H9 (cell line): ENCODE measurements at regions not wholly inside any gene's neighbourhood (a gene's known extent, or its start where the extent isn't known, plus 50 kb on each side); places are given as distances from the start of the nearest gene placed in this dataset.

Experiments used
- DNase-seq: peaks from one replicate; pipeline ENCODE4 v3.0.0-alpha.2; 2017
- H2AFZ ChIP-seq: one replicate; pipeline ENCODE4 v1.6.1; 2013; ENCODE audit warnings: mild to moderate bottlenecking, low read length, control low read depth, moderate library complexity
- H2AK5ac ChIP-seq: 2 replicates; pipeline ENCODE4 v1.6.1; 2013; ENCODE audit warnings: low read length, control low read depth, mixed read lengths; ENCODE audit not compliant: insufficient read length
- H2BK120ac ChIP-seq: one replicate; pipeline ENCODE4 v1.6.1; 2013; ENCODE audit warnings: low read depth, mild to moderate bottlenecking, low read length, control low read depth, inconsistent platforms; ENCODE audit not compliant: poor library complexity, severe bottlenecking
- H2BK12ac ChIP-seq: 2 replicates; pipeline ENCODE4 v1.6.1; 2013; ENCODE audit warnings: low read length, control low read depth, mixed read lengths, low read depth; ENCODE audit not compliant: insufficient read length
- H2BK15ac ChIP-seq: 2 replicates; pipeline ENCODE4 v1.6.1; 2013; ENCODE audit warnings: low read depth, low read length, control low read depth
- H2BK20ac ChIP-seq: one replicate; pipeline ENCODE4 v1.6.1; 2013; ENCODE audit warnings: low read depth, mild to moderate bottlenecking, low read length, control low read depth, inconsistent platforms; ENCODE audit not compliant: poor library complexity, severe bottlenecking
- H2BK5ac ChIP-seq: 2 replicates; pipeline ENCODE4 v1.6.1; 2013; ENCODE audit warnings: low read length, control low read depth, mixed read lengths; ENCODE audit not compliant: insufficient read length
- H3K14ac ChIP-seq: 2 replicates; pipeline ENCODE4 v1.6.1; 2013; ENCODE audit warnings: low read length, control low read depth; ENCODE audit not compliant: insufficient read depth
- H3K18ac ChIP-seq: 2 replicates; pipeline ENCODE4 v1.6.1; 2013; ENCODE audit warnings: low read depth, mild to moderate bottlenecking, mixed read lengths, low read length, control low read depth; ENCODE audit not compliant: insufficient read length
- H3K23ac ChIP-seq: 2 replicates; pipeline ENCODE4 v1.6.1; 2013; ENCODE audit warnings: low read length, control low read depth, mixed read lengths, low read depth; ENCODE audit not compliant: insufficient read length
- H3K23me2 ChIP-seq: 2 replicates; pipeline ENCODE4 v1.6.1; 2013; ENCODE audit warnings: low read depth, mild to moderate bottlenecking, mixed read lengths, low read length, control low read depth; ENCODE audit not compliant: insufficient read length, poor library complexity, severe bottlenecking
- H3K27ac ChIP-seq: 2 replicates; pipeline ENCODE4 v1.5.1; 2013; ENCODE audit warnings: low read length, control low read depth, mixed read lengths, low read depth; ENCODE audit not compliant: insufficient read length
- H3K27me3 ChIP-seq: 2 replicates; pipeline ENCODE4 v1.6.1; 2013; ENCODE audit warnings: low read length, control low read depth, inconsistent platforms; ENCODE audit not compliant: insufficient read depth
- H3K4ac ChIP-seq: 2 replicates; pipeline ENCODE4 v1.6.1; 2013; ENCODE audit warnings: low read depth, mild to moderate bottlenecking, control low read depth, inconsistent platforms, low read length, moderate library complexity
- H3K4me1 ChIP-seq: 2 replicates; pipeline ENCODE4 v1.6.1; 2013; ENCODE audit warnings: low read length, control low read depth, inconsistent platforms; ENCODE audit not compliant: insufficient read depth
- H3K4me2 ChIP-seq: 2 replicates; pipeline ENCODE4 v1.6.1; 2013; ENCODE audit warnings: low read length, control low read depth, mixed read lengths; ENCODE audit not compliant: insufficient read length, insufficient read depth
- H3K56ac ChIP-seq: 2 replicates; pipeline ENCODE4 v1.6.1; 2013; ENCODE audit warnings: low read depth, mild to moderate bottlenecking, mixed read lengths, low read length, control low read depth; ENCODE audit not compliant: insufficient read length
- H3K79me1 ChIP-seq: 2 replicates; pipeline ENCODE4 v1.6.1; 2013; ENCODE audit warnings: low read depth, mild to moderate bottlenecking, moderate library complexity, low read length, control low read depth, inconsistent platforms; ENCODE audit not compliant: insufficient read depth, poor library complexity, severe bottlenecking
- H3K79me2 ChIP-seq: 2 replicates; pipeline ENCODE4 v1.6.1; 2013; ENCODE audit warnings: low read length, control low read depth, inconsistent platforms; ENCODE audit not compliant: insufficient read depth
- H3K9ac ChIP-seq: 2 replicates; pipeline ENCODE4 v1.6.1; 2013; ENCODE audit warnings: low read length, control low read depth, mixed read lengths; ENCODE audit not compliant: insufficient read length; ENCODE audit errors: extremely low read depth
- H3K9me3 ChIP-seq: one replicate; pipeline ENCODE4 v1.6.1; 2013; ENCODE audit warnings: low read depth, low read length, inconsistent platforms; ENCODE audit not compliant: control insufficient read depth
- H3T11ph ChIP-seq: one replicate; pipeline ENCODE4 v1.6.1; 2013; ENCODE audit warnings: mild to moderate bottlenecking, low read length, control low read depth, inconsistent platforms
- H4K20me1 ChIP-seq: one replicate; pipeline ENCODE4 v1.6.1; 2013; ENCODE audit not compliant: control insufficient read depth, insufficient read length, insufficient read depth
- H4K5ac ChIP-seq: 2 replicates; pipeline ENCODE4 v1.6.1; 2013; ENCODE audit warnings: low read depth, mild to moderate bottlenecking, mixed read lengths, low read length, control low read depth; ENCODE audit not compliant: insufficient read length
- H4K8ac ChIP-seq: replicated peaks from 2 replicates; pipeline ENCODE4 v1.6.1; 2013; ENCODE audit warnings: low read length, control low read depth, mixed read lengths, low read depth; ENCODE audit not compliant: insufficient read length
- H4K91ac ChIP-seq: 2 replicates; pipeline ENCODE4 v1.6.1; 2013; ENCODE audit warnings: low read depth, mild to moderate bottlenecking, moderate library complexity, mixed read lengths, low read length, control low read depth; ENCODE audit not compliant: insufficient read length
- H3K27ac Mint-ChIP-seq, 3 experiments: 2 replicates in 2 of 3; 3 replicates in 1 of 3; pipeline ENCODE4 v1.8.0; 2020 to 2021; ENCODE audit warnings: mixed read lengths in 3 of 3, mild to moderate bottlenecking in 1 of 3, moderate library complexity in 1 of 3
- H3K27me3 Mint-ChIP-seq: 2 replicates; pipeline ENCODE4 v1.8.0; 2021; ENCODE audit warnings: low read depth, mild to moderate bottlenecking, moderate library complexity, mixed read lengths
- H3K36me3 Mint-ChIP-seq, 3 experiments: 2 replicates in 2 of 3; 3 replicates in 1 of 3; pipeline ENCODE4 v1.8.0; 2020 to 2021; ENCODE audit warnings: low read depth in 3 of 3, mixed read lengths in 3 of 3; ENCODE audit not compliant: insufficient read depth in 1 of 3
- H3K4me1 Mint-ChIP-seq, 2 experiments: 2 replicates each; pipeline ENCODE4 v1.8.0; 2020; ENCODE audit warnings: mixed read lengths in 2 of 2
- H3K4me3 Mint-ChIP-seq, 2 experiments: 2 replicates in 1 of 2; 3 replicates in 1 of 2; pipeline ENCODE4 v1.8.0; 2020 to 2021; ENCODE audit warnings: mild to moderate bottlenecking in 2 of 2, mixed read lengths in 2 of 2, moderate library complexity in 1 of 2
- H3K9me3 Mint-ChIP-seq, 2 experiments: 2 replicates in 1 of 2; 3 replicates in 1 of 2; pipeline ENCODE4 v1.8.0; 2020; ENCODE audit warnings: mild to moderate bottlenecking in 2 of 2, mixed read lengths in 2 of 2, moderate library complexity in 1 of 2
- WGBS: extraction: QIAGEN DNeasy Blood & Tissue Kit; methylation state at CpG from one replicate; pipeline ENCODE4 v1.1.7; 2013; ENCODE audit warnings: missing lambda C conversion rate, low lambda C conversion rate, mixed read lengths; ENCODE audit not compliant: insufficient read length; ENCODE audit errors: extremely low coverage; 5-methylcytosine and 5-hydroxymethylcytosine counted together
- TF ChIP-seq, protein P1 (sequence below): fragments of 200-600 bp; sonication (generic); conservative IDR thresholded peaks from 3 replicates; pipeline ENCODE4 v1.8.0; 2021; ENCODE audit warnings: antibody characterized with exemption, mild to moderate bottlenecking

DNA sequence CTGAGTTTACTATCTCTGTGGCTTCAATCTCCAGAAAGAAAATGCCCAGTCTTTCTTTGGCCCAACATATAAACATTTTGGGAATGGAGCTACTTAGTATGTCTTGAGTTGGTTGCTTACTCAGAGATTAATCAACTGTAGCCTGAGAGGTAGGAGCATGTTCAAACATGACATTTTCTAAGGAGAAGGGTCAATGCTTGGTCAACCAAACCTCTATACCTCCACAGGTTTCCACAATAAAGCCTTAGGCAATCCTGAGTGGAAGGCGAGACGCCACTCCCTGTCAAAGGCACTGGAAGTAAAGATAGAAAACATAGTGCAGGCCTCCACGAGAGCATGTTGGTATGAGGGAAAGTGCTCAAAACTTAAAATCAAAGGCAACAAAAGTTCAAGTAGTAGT is 411.4 kb downstream of the KCTD16 start:
- Mint-ChIP-seq H3K9me3 (no peaks in the 10 kb centered on the region; a peak in 1 of 5 replicates), H3K27ac (no peak overlapping the region), H3K36me3 (no peaks in the 10 kb centered on the region)

More for the DNA sequence above, 411.4 kb downstream of the KCTD16 start:
- no peaks in the 10 kb centered on the region for H4K20me1 ChIP-seq
- no peak overlapping the region for H2AFZ ChIP-seq
- no peak overlapping the region for H3K56ac ChIP-seq
- H3K79me2 ChIP-seq, result no peaks in the 10 kb centered on the region
- H2BK12ac ChIP-seq, result no peak overlapping the region
- no CpG with 5 or more reads among the region's 3 CpGs for WGBS
- no peak overlapping the region for H2AK5ac ChIP-seq
- no peaks in the 10 kb centered on the region for H3K79me1 ChIP-seq
- H4K5ac ChIP-seq, result no peak overlapping the region
- H3K9ac ChIP-seq, result no peak overlapping the region
- H3T11ph ChIP-seq, result no peak overlapping the region
- H3K4me2 ChIP-seq, result no peak overlapping the region
- H3K14ac ChIP-seq, result no peak overlapping the region
- no peak overlapping the region for H3K23ac ChIP-seq
- no peak overlapping the region for H2BK20ac ChIP-seq
- peaks cover 34 to 36% of the 10 kb centered on the region in 2 experiments for H3K4me1 Mint-ChIP-seq
- H3K27ac ChIP-seq, result no peak overlapping the region
- H3K27me3 Mint-ChIP-seq, result no peaks in the 10 kb centered on the region
- no peaks in the 10 kb centered on the region; the same call in 1 of the 2 replicates for H3K4me1 ChIP-seq
- DNase-seq, result no peak
- no peak overlapping the region for H2BK15ac ChIP-seq
- no peaks in the 10 kb centered on the region for H3K23me2 ChIP-seq
- H3K27me3 ChIP-seq, result no peaks in the 10 kb centered on the region
- H3K4ac ChIP-seq, result no peak overlapping the region
- no peak overlapping the region for H2BK5ac ChIP-seq
- H3K4me3 Mint-ChIP-seq, result no peak overlapping the region
- no peak overlapping the region for H2BK120ac ChIP-seq
- H4K91ac ChIP-seq, result no peak overlapping the region
- no peaks in the 10 kb centered on the region for H3K9me3 ChIP-seq
- no peak overlapping the region for H3K18ac ChIP-seq
- no peak overlapping the region for H4K8ac ChIP-seq
- TF ChIP-seq, protein P1, sequence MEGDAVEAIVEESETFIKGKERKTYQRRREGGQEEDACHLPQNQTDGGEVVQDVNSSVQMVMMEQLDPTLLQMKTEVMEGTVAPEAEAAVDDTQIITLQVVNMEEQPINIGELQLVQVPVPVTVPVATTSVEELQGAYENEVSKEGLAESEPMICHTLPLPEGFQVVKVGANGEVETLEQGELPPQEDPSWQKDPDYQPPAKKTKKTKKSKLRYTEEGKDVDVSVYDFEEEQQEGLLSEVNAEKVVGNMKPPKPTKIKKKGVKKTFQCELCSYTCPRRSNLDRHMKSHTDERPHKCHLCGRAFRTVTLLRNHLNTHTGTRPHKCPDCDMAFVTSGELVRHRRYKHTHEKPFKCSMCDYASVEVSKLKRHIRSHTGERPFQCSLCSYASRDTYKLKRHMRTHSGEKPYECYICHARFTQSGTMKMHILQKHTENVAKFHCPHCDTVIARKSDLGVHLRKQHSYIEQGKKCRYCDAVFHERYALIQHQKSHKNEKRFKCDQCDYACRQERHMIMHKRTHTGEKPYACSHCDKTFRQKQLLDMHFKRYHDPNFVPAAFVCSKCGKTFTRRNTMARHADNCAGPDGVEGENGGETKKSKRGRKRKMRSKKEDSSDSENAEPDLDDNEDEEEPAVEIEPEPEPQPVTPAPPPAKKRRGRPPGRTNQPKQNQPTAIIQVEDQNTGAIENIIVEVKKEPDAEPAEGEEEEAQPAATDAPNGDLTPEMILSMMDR, result no peak
